Tibial artery (tissue), 4 donors: ENCODE measurements at regions not wholly inside any gene's neighbourhood (a gene's known extent, or its start where the extent isn't known, plus 50 kb on each side); places are given as distances from the start of the nearest gene placed in this dataset.
"Not testable (repeated sequence)": the region's sequence is repeated elsewhere in the genome, so short reads cannot be mapped to it uniquely, and the experiment has no call there.

Source experiments
- DNase-seq, 2 donors: peaks; one replicate each; pipeline ENCODE4 v3.0.0-alpha.2; 2019
- H3K27ac ChIP-seq, 2 donors: fragments of 200-600 bp; sonication (generic) in 1 of 2; 1 replicate in 1 of 2; 2 replicates in 1 of 2; pipeline ENCODE4 v1.5.1; 2018 to 2019; ENCODE audit warnings: mild to moderate bottlenecking in 1 of 2
- H3K27me3 ChIP-seq, 2 donors: fragments of 200-600 bp; sonication (generic) in 1 of 2; one replicate each; pipeline versions ENCODE4 v1.5.1 to v1.6.0; 2016 to 2019
- H3K36me3 ChIP-seq, 3 donors: fragments of 200-600 bp; sonication (generic) in 2 of 3; one replicate each; pipeline ENCODE4 v1.5.1; 2016 to 2019; ENCODE audit warnings: mild to moderate bottlenecking in 2 of 3
- H3K4me1 ChIP-seq, 4 donors: fragments of 200-600 bp; sonication (generic) in 2 of 4; 1 replicate in 3 of 4; 2 replicates in 1 of 4; pipeline ENCODE4 v1.5.1; 2016 to 2019
- H3K4me3 ChIP-seq, 2 donors: fragments of 200-600 bp; sonication (generic) in 1 of 2; 1 replicate in 1 of 2; 2 replicates in 1 of 2; pipeline ENCODE4 v1.5.1; 2018 to 2019; ENCODE audit warnings: mild to moderate bottlenecking in 2 of 2
- H3K9me3 ChIP-seq, 3 donors: fragments of 200-600 bp; sonication (generic) in 1 of 3; one replicate each; pipeline ENCODE4 v1.5.1; 2016 to 2019
- intact Hi-C: fragments of 100-400 bp; cut with DNase I; formaldehyde crosslinking; loops from one replicate; pipeline ENCODE4 v1.15.0; 2023; ENCODE audit warnings: low total_unique reads
- TF ChIP-seq, protein P1 (sequence below), 2 experiments: fragments of 200-600 bp in 1 of 2; fragments of 450-650 bp in 1 of 2; IDR thresholded peaks; one replicate each; pipeline ENCODE4 v1.5.1; 2017 to 2019; ENCODE audit warnings: antibody characterized with exemption in 2 of 2, mild to moderate bottlenecking in 1 of 2, moderate library complexity in 1 of 2

- H3K27me3 ChIP-seq, result peaks cover 0 to 35% of the 10 kb centered on the region in 2 donors
- DNase-seq, result no peak
- intact Hi-C loops, result no loop called here
Observed at GRCh38 chr6:15020119-15020770, 225.6 kb upstream of the JARID2 start.

GRCh38 chr6:15021074-15021473 lies 224.8 kb upstream of the JARID2 start:
- intact Hi-C loops, result no loop called here
- TF ChIP-seq, protein P1, sequence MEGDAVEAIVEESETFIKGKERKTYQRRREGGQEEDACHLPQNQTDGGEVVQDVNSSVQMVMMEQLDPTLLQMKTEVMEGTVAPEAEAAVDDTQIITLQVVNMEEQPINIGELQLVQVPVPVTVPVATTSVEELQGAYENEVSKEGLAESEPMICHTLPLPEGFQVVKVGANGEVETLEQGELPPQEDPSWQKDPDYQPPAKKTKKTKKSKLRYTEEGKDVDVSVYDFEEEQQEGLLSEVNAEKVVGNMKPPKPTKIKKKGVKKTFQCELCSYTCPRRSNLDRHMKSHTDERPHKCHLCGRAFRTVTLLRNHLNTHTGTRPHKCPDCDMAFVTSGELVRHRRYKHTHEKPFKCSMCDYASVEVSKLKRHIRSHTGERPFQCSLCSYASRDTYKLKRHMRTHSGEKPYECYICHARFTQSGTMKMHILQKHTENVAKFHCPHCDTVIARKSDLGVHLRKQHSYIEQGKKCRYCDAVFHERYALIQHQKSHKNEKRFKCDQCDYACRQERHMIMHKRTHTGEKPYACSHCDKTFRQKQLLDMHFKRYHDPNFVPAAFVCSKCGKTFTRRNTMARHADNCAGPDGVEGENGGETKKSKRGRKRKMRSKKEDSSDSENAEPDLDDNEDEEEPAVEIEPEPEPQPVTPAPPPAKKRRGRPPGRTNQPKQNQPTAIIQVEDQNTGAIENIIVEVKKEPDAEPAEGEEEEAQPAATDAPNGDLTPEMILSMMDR (IDR thresholded peaks at IDR 0.05), result no peak
- no peak overlapping the region for H3K27ac ChIP-seq

More at GRCh38 chr6:15020119-15020770, 225.6 kb upstream of the JARID2 start:
- Histone ChIP-seq H3K4me3 (no peak overlapping the region), H3K9me3 (no peaks in the 10 kb centered on the region), H3K27ac (no peak overlapping the region), H3K4me1 (no peaks in the 10 kb centered on the region), H3K36me3 (no peaks in the 10 kb centered on the region)
- TF ChIP-seq, protein P1 (IDR thresholded peaks at IDR 0.05), result no peak

DNA sequence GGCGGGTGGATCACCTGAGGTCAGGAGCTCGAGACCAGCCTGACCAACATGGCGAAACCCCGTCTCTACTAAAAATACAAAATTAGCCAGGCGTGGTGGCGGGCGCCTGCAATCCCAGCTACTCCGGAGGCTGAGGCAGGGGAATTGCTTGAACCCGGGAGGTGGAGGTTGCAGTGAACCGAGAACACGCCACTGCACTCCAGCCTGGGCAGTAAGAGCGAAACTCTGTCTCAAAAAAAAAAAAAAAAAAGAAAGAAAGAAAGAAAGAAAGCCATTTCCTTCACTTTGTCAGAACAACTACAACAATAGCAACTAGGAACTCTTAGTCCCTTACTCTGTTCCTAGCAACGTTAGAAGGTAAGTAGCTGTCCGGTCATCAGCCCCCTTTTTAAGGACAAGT lies 222.9 kb upstream of the JARID2 start:
- H3K27ac ChIP-seq, H3K36me3 ChIP-seq, DNase-seq, H3K4me3 ChIP-seq, intact Hi-C loops, H3K9me3 ChIP-seq, H3K4me1 ChIP-seq: not testable (repeated sequence)
- H3K27me3 ChIP-seq, result peaks cover 0 to 24% of the 10 kb centered on the region in 2 donors

More at GRCh38 chr6:15021074-15021473, 224.8 kb upstream of the JARID2 start:
- H3K27me3 ChIP-seq, result peaks cover 0 to 35% of the 10 kb centered on the region in 2 donors
- no peak for DNase-seq
- no peaks in the 10 kb centered on the region for H3K36me3 ChIP-seq
- no peak overlapping the region for H3K4me3 ChIP-seq
- H3K4me1 ChIP-seq, result no peaks in the 10 kb centered on the region
- no peaks in the 10 kb centered on the region for H3K9me3 ChIP-seq

GRCh38 chr6:15023448-15023847 lies 222.4 kb upstream of the JARID2 start:
- Histone ChIP-seq H3K27ac (no peak overlapping the region), H3K4me1 (peaks cover 0 to 7% (median 0%) of the 10 kb centered on the region in 4 donors), H3K36me3 (no peaks in the 10 kb centered on the region), H3K27me3 (peaks cover 0 to 20% of the 10 kb centered on the region in 2 donors), H3K4me3 (no peak overlapping the region), H3K9me3 (no peaks in the 10 kb centered on the region)
- intact Hi-C loops, result no loop called here
- DNase-seq, result no peak
- TF ChIP-seq, protein P1 (IDR thresholded peaks at IDR 0.05), result no peak

DNA sequence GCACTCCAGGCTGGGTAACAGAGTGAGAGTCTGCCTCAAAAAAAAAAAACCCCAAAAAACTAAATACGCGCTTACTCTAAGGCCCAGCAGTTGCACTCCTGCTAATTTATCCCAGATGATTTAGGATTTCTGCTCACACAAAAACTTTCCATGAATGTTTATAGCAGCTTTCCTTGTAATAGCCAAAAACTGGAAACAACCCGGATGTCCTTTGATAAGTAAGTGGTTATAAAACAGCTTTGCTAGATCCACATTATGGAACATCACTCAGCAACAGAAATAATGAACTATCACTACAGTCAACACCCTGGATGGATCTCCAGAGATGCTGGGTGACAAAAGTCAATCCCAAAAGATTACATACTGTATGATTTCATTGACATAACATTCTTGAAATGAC lies 220.4 kb upstream of the JARID2 start:
- intact Hi-C loops, result no loop called here
- Histone ChIP-seq H3K27ac (no peak overlapping the region), H3K36me3 (no peaks in the 10 kb centered on the region), H3K9me3 (no peaks in the 10 kb centered on the region), H3K27me3 (peaks cover 0 to 11% of the 10 kb centered on the region in 2 donors), H3K4me3 (no peak overlapping the region), H3K4me1 (peaks cover 0 to 7% (median 0%) of the 10 kb centered on the region in 4 donors)
- TF ChIP-seq, protein P1 (IDR thresholded peaks at IDR 0.05), result no peak
- no peak for DNase-seq

DNA sequence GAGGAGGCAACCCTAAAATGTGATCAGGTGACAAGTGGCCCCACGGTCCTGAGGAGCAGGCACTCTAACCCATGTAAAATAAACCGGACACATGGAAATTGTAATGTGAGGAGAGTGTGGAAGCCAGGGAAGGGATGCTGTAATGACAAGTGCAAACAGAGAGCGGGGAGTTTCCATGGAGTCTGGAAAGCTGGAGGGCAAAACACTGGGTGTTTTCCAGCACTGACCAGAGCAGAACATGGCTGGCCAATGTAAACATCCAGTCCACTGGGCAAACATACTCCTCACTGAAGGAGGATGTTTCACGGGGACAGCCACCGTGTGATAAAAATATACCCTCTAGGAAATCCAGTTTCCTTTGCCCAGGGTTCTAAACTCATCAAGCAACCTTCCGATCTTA lies 219.0 kb upstream of the JARID2 start:
- Histone ChIP-seq H3K4me1 (peaks cover 0 to 7% (median 0%) of the 10 kb centered on the region in 4 donors), H3K27me3 (no peaks in the 10 kb centered on the region), H3K4me3 (no peak overlapping the region), H3K36me3 (no peaks in the 10 kb centered on the region), H3K9me3 (no peaks in the 10 kb centered on the region), H3K27ac (no peak overlapping the region)
- TF ChIP-seq, protein P1 (IDR thresholded peaks at IDR 0.05), result no peak
- no peak for DNase-seq
- intact Hi-C loops, result no loop called here
